Activated T-cell treated with anti-CD3 and anti-CD28 coated beads for 24 hours (primary cell): ENCODE measurements at regions not wholly inside any gene's neighbourhood (a gene's known extent, or its start where the extent isn't known, plus 50 kb on each side); places are given as distances from the start of the nearest gene placed in this dataset.

Source experiments
- DNase-seq: peaks from one replicate; pipeline ENCODE4 v3.0.0-alpha.2; 2020; ENCODE audit warnings: low read depth

- DNase-seq = no peak
These were observed 212.2 kb upstream of the FOXF1 start for GRCh38 chr16:86297866-86298757.

GRCh38 chr16:86298758-86299134, 211.6 kb upstream of the FOXF1 start:
- DNase-seq = no peak

GRCh38 chr16:86299882-86300610, 210.3 kb upstream of the FOXF1 start:
- DNase-seq = no peak

GRCh38 chr16:86300746-86301481, 209.4 kb upstream of the FOXF1 start:
- DNase-seq = no peak

GRCh38 chr16:86302421-86303109, 207.8 kb upstream of the FOXF1 start:
- no peak for DNase-seq

GRCh38 chr16:86303787-86304678, 206.3 kb upstream of the FOXF1 start:
- DNase-seq = no peak

- no peak for DNase-seq
These were observed 205.5 kb upstream of the FOXF1 start for GRCh38 chr16:86304868-86305267.

- DNase-seq = no peak
These were observed 204.9 kb upstream of the FOXF1 start for GRCh38 chr16:86305440-86305839.

- no peak for DNase-seq
These were observed 204.2 kb upstream of the FOXF1 start for GRCh38 chr16:86306011-86306644.

GRCh38 chr16:86306811-86307513, 203.4 kb upstream of the FOXF1 start:
- no peak for DNase-seq

GRCh38 chr16:86307514-86307903, 202.8 kb upstream of the FOXF1 start:
- DNase-seq = no peak

GRCh38 chr16:86308514-86308913, 201.8 kb upstream of the FOXF1 start:
- no peak for DNase-seq

- DNase-seq = no peak
These were observed 196.7 kb upstream of the FOXF1 start for GRCh38 chr16:86313631-86314030.

GRCh38 chr16:86314402-86315025, 195.8 kb upstream of the FOXF1 start:
- DNase-seq = no peak

GRCh38 chr16:86316967-86317812, 193.1 kb upstream of the FOXF1 start:
- no peak for DNase-seq

- DNase-seq = no peak
These were observed 192.3 kb upstream of the FOXF1 start for GRCh38 chr16:86317813-86318650.

- no peak for DNase-seq
These were observed 190.6 kb upstream of the FOXF1 start for GRCh38 chr16:86319585-86320236.
